H9 (cell line): ENCODE measurements at regions not wholly inside any gene's neighbourhood (a gene's known extent, or its start where the extent isn't known, plus 50 kb on each side); places are given as distances from the start of the nearest gene placed in this dataset.

Source experiments
- DNase-seq: peaks from one replicate; pipeline ENCODE4 v3.0.0-alpha.2; 2017
- H2AFZ ChIP-seq: one replicate; pipeline ENCODE4 v1.6.1; 2013; ENCODE audit warnings: mild to moderate bottlenecking, low read length, control low read depth, moderate library complexity
- H2AK5ac ChIP-seq: 2 replicates; pipeline ENCODE4 v1.6.1; 2013; ENCODE audit warnings: low read length, control low read depth, mixed read lengths; ENCODE audit not compliant: insufficient read length
- H2BK120ac ChIP-seq: one replicate; pipeline ENCODE4 v1.6.1; 2013; ENCODE audit warnings: low read depth, mild to moderate bottlenecking, low read length, control low read depth, inconsistent platforms; ENCODE audit not compliant: poor library complexity, severe bottlenecking
- H2BK12ac ChIP-seq: 2 replicates; pipeline ENCODE4 v1.6.1; 2013; ENCODE audit warnings: low read length, control low read depth, mixed read lengths, low read depth; ENCODE audit not compliant: insufficient read length
- H2BK15ac ChIP-seq: 2 replicates; pipeline ENCODE4 v1.6.1; 2013; ENCODE audit warnings: low read depth, low read length, control low read depth
- H2BK20ac ChIP-seq: one replicate; pipeline ENCODE4 v1.6.1; 2013; ENCODE audit warnings: low read depth, mild to moderate bottlenecking, low read length, control low read depth, inconsistent platforms; ENCODE audit not compliant: poor library complexity, severe bottlenecking
- H2BK5ac ChIP-seq: 2 replicates; pipeline ENCODE4 v1.6.1; 2013; ENCODE audit warnings: low read length, control low read depth, mixed read lengths; ENCODE audit not compliant: insufficient read length
- H3K14ac ChIP-seq: 2 replicates; pipeline ENCODE4 v1.6.1; 2013; ENCODE audit warnings: low read length, control low read depth; ENCODE audit not compliant: insufficient read depth
- H3K18ac ChIP-seq: 2 replicates; pipeline ENCODE4 v1.6.1; 2013; ENCODE audit warnings: low read depth, mild to moderate bottlenecking, mixed read lengths, low read length, control low read depth; ENCODE audit not compliant: insufficient read length
- H3K23ac ChIP-seq: 2 replicates; pipeline ENCODE4 v1.6.1; 2013; ENCODE audit warnings: low read length, control low read depth, mixed read lengths, low read depth; ENCODE audit not compliant: insufficient read length
- H3K23me2 ChIP-seq: 2 replicates; pipeline ENCODE4 v1.6.1; 2013; ENCODE audit warnings: low read depth, mild to moderate bottlenecking, mixed read lengths, low read length, control low read depth; ENCODE audit not compliant: insufficient read length, poor library complexity, severe bottlenecking
- H3K27ac ChIP-seq: 2 replicates; pipeline ENCODE4 v1.5.1; 2013; ENCODE audit warnings: low read length, control low read depth, mixed read lengths, low read depth; ENCODE audit not compliant: insufficient read length
- H3K27me3 ChIP-seq: 2 replicates; pipeline ENCODE4 v1.6.1; 2013; ENCODE audit warnings: low read length, control low read depth, inconsistent platforms; ENCODE audit not compliant: insufficient read depth
- H3K4ac ChIP-seq: 2 replicates; pipeline ENCODE4 v1.6.1; 2013; ENCODE audit warnings: low read depth, mild to moderate bottlenecking, control low read depth, inconsistent platforms, low read length, moderate library complexity
- H3K4me1 ChIP-seq: 2 replicates; pipeline ENCODE4 v1.6.1; 2013; ENCODE audit warnings: low read length, control low read depth, inconsistent platforms; ENCODE audit not compliant: insufficient read depth
- H3K4me2 ChIP-seq: 2 replicates; pipeline ENCODE4 v1.6.1; 2013; ENCODE audit warnings: low read length, control low read depth, mixed read lengths; ENCODE audit not compliant: insufficient read length, insufficient read depth
- H3K56ac ChIP-seq: 2 replicates; pipeline ENCODE4 v1.6.1; 2013; ENCODE audit warnings: low read depth, mild to moderate bottlenecking, mixed read lengths, low read length, control low read depth; ENCODE audit not compliant: insufficient read length
- H3K79me1 ChIP-seq: 2 replicates; pipeline ENCODE4 v1.6.1; 2013; ENCODE audit warnings: low read depth, mild to moderate bottlenecking, moderate library complexity, low read length, control low read depth, inconsistent platforms; ENCODE audit not compliant: insufficient read depth, poor library complexity, severe bottlenecking
- H3K79me2 ChIP-seq: 2 replicates; pipeline ENCODE4 v1.6.1; 2013; ENCODE audit warnings: low read length, control low read depth, inconsistent platforms; ENCODE audit not compliant: insufficient read depth
- H3K9ac ChIP-seq: 2 replicates; pipeline ENCODE4 v1.6.1; 2013; ENCODE audit warnings: low read length, control low read depth, mixed read lengths; ENCODE audit not compliant: insufficient read length; ENCODE audit errors: extremely low read depth
- H3K9me3 ChIP-seq: one replicate; pipeline ENCODE4 v1.6.1; 2013; ENCODE audit warnings: low read depth, low read length, inconsistent platforms; ENCODE audit not compliant: control insufficient read depth
- H3T11ph ChIP-seq: one replicate; pipeline ENCODE4 v1.6.1; 2013; ENCODE audit warnings: mild to moderate bottlenecking, low read length, control low read depth, inconsistent platforms
- H4K20me1 ChIP-seq: one replicate; pipeline ENCODE4 v1.6.1; 2013; ENCODE audit not compliant: control insufficient read depth, insufficient read length, insufficient read depth
- H4K5ac ChIP-seq: 2 replicates; pipeline ENCODE4 v1.6.1; 2013; ENCODE audit warnings: low read depth, mild to moderate bottlenecking, mixed read lengths, low read length, control low read depth; ENCODE audit not compliant: insufficient read length
- H4K8ac ChIP-seq: replicated peaks from 2 replicates; pipeline ENCODE4 v1.6.1; 2013; ENCODE audit warnings: low read length, control low read depth, mixed read lengths, low read depth; ENCODE audit not compliant: insufficient read length
- H4K91ac ChIP-seq: 2 replicates; pipeline ENCODE4 v1.6.1; 2013; ENCODE audit warnings: low read depth, mild to moderate bottlenecking, moderate library complexity, mixed read lengths, low read length, control low read depth; ENCODE audit not compliant: insufficient read length
- H3K27ac Mint-ChIP-seq, 3 experiments: 2 replicates in 2 of 3; 3 replicates in 1 of 3; pipeline ENCODE4 v1.8.0; 2020 to 2021; ENCODE audit warnings: mixed read lengths in 3 of 3, mild to moderate bottlenecking in 1 of 3, moderate library complexity in 1 of 3
- H3K27me3 Mint-ChIP-seq: 2 replicates; pipeline ENCODE4 v1.8.0; 2021; ENCODE audit warnings: low read depth, mild to moderate bottlenecking, moderate library complexity, mixed read lengths
- H3K36me3 Mint-ChIP-seq, 3 experiments: 2 replicates in 2 of 3; 3 replicates in 1 of 3; pipeline ENCODE4 v1.8.0; 2020 to 2021; ENCODE audit warnings: low read depth in 3 of 3, mixed read lengths in 3 of 3; ENCODE audit not compliant: insufficient read depth in 1 of 3
- H3K4me1 Mint-ChIP-seq, 2 experiments: 2 replicates each; pipeline ENCODE4 v1.8.0; 2020; ENCODE audit warnings: mixed read lengths in 2 of 2
- H3K4me3 Mint-ChIP-seq, 2 experiments: 2 replicates in 1 of 2; 3 replicates in 1 of 2; pipeline ENCODE4 v1.8.0; 2020 to 2021; ENCODE audit warnings: mild to moderate bottlenecking in 2 of 2, mixed read lengths in 2 of 2, moderate library complexity in 1 of 2
- H3K9me3 Mint-ChIP-seq, 2 experiments: 2 replicates in 1 of 2; 3 replicates in 1 of 2; pipeline ENCODE4 v1.8.0; 2020; ENCODE audit warnings: mild to moderate bottlenecking in 2 of 2, mixed read lengths in 2 of 2, moderate library complexity in 1 of 2
- CTCF ChIP-seq: fragments of 200-600 bp; sonication (generic); conservative IDR thresholded peaks from 3 replicates; pipeline ENCODE4 v1.8.0; 2021; ENCODE audit warnings: antibody characterized with exemption, mild to moderate bottlenecking
- WGBS: extraction: QIAGEN DNeasy Blood & Tissue Kit; methylation state at CpG from one replicate; pipeline ENCODE4 v1.1.7; 2013; ENCODE audit warnings: missing lambda C conversion rate, low lambda C conversion rate, mixed read lengths; ENCODE audit not compliant: insufficient read length; ENCODE audit errors: extremely low coverage; 5-methylcytosine and 5-hydroxymethylcytosine counted together

- no peaks in the 10 kb centered on the region; the same call in 1 of the 2 replicates for H3K4me1 ChIP-seq
- H3K4me2 ChIP-seq = no peak overlapping the region
- no peaks in the 10 kb centered on the region for H3K9me3 ChIP-seq
- H4K91ac ChIP-seq = no peak overlapping the region
- H2BK5ac ChIP-seq = no peak overlapping the region
- no peak overlapping the region for H3K27ac ChIP-seq
- peaks cover 2 to 4% of the 10 kb centered on the region in 2 experiments; a peak in 2 of 5 replicates for H3K9me3 Mint-ChIP-seq
- no peak overlapping the region for H2AK5ac ChIP-seq
- H3K79me1 ChIP-seq = no peaks in the 10 kb centered on the region
- H2BK20ac ChIP-seq = no peak overlapping the region
- H3K27me3 ChIP-seq = no peaks in the 10 kb centered on the region
- no peak overlapping the region for H4K5ac ChIP-seq
- WGBS = 100% methylated on average over 1 of the region's 2 CpGs
- no peak for TF ChIP-seq CTCF
- no peaks in the 10 kb centered on the region for H3K23me2 ChIP-seq
- H3K4ac ChIP-seq = no peak overlapping the region
- H4K20me1 ChIP-seq = no peaks in the 10 kb centered on the region
- H3K9ac ChIP-seq = no peak overlapping the region
- H3K56ac ChIP-seq = no peak overlapping the region
- no peak overlapping the region for H2BK15ac ChIP-seq
- H3K27ac Mint-ChIP-seq = no peak overlapping the region
- H3K18ac ChIP-seq = no peak overlapping the region
- H4K8ac ChIP-seq = no peak overlapping the region
- peaks cover 12 to 14% of the 10 kb centered on the region in 2 experiments for H3K4me1 Mint-ChIP-seq
- H3K27me3 Mint-ChIP-seq = peaks cover 2% of the 10 kb centered on the region; the same call in 1 of the 2 replicates
- H2BK12ac ChIP-seq = no peak overlapping the region
- no peak overlapping the region for H3T11ph ChIP-seq
- H2BK120ac ChIP-seq = no peak overlapping the region
- H3K23ac ChIP-seq = no peak overlapping the region
- no peak overlapping the region for H2AFZ ChIP-seq
- no peak overlapping the region for H3K14ac ChIP-seq
- H3K4me3 Mint-ChIP-seq = no peak overlapping the region
- no peak for DNase-seq
- H3K79me2 ChIP-seq = no peaks in the 10 kb centered on the region
- peaks cover 11 to 22% (median 15%) of the 10 kb centered on the region in 3 experiments for H3K36me3 Mint-ChIP-seq
Measured at GRCh38 chr11:71124127-71124526, 128.2 kb downstream of the SHANK2 start.
